RWPE2 (cell line): ENCODE measurements at regions not wholly inside any gene's neighbourhood (a gene's known extent, or its start where the extent isn't known, plus 50 kb on each side); places are given as distances from the start of the nearest gene placed in this dataset.
"Not testable (repeated sequence)": the region's sequence is repeated elsewhere in the genome, so short reads cannot be mapped to it uniquely, and the experiment has no call there.

ENCODE experiments used
- ATAC-seq: fragments of 200-7000 bp; cut with Tn5 transposase; 3 replicates; pipeline ENCODE4 v1.9.1; 2021; ENCODE audit warnings: low read depth
- DNase-seq: peaks from one replicate; pipeline ENCODE4 v3.0.0-alpha.2; 2020; ENCODE audit warnings: low spot score
- H3K27ac ChIP-seq: fragments of 450-650 bp; 2 replicates; pipeline ENCODE4 v1.5.1; 2017; ENCODE audit warnings: mild to moderate bottlenecking; ENCODE audit not compliant: poor library complexity, severe bottlenecking
- H3K27me3 ChIP-seq: fragments of 250-450 bp; sonication (Bioruptor Pico); 2 replicates; pipeline ENCODE4 v1.5.1; 2021; ENCODE audit warnings: mild to moderate bottlenecking, moderate library complexity; ENCODE audit not compliant: insufficient read depth, poor library complexity, severe bottlenecking
- H3K36me3 ChIP-seq: fragments of 250-450 bp; sonication (Bioruptor Pico); 2 replicates; pipeline ENCODE4 v1.5.1; 2020; ENCODE audit warnings: low read depth, mild to moderate bottlenecking, moderate library complexity
- H3K4me1 ChIP-seq: fragments of 250-450 bp; sonication (Bioruptor Pico); 2 replicates; pipeline ENCODE4 v1.5.1; 2021; ENCODE audit warnings: mild to moderate bottlenecking, moderate library complexity; ENCODE audit not compliant: insufficient read depth, poor library complexity, severe bottlenecking
- H3K4me3 ChIP-seq: fragments of 250-450 bp; sonication (Bioruptor Pico); 2 replicates; pipeline ENCODE4 v1.5.1; 2021; ENCODE audit warnings: mild to moderate bottlenecking, moderate library complexity; ENCODE audit not compliant: severe bottlenecking
- H3K9me3 ChIP-seq: fragments of 250-450 bp; sonication (Bioruptor Pico); 2 replicates; pipeline ENCODE4 v1.5.1; 2021; ENCODE audit warnings: mild to moderate bottlenecking, moderate library complexity; ENCODE audit not compliant: severe bottlenecking

DNA sequence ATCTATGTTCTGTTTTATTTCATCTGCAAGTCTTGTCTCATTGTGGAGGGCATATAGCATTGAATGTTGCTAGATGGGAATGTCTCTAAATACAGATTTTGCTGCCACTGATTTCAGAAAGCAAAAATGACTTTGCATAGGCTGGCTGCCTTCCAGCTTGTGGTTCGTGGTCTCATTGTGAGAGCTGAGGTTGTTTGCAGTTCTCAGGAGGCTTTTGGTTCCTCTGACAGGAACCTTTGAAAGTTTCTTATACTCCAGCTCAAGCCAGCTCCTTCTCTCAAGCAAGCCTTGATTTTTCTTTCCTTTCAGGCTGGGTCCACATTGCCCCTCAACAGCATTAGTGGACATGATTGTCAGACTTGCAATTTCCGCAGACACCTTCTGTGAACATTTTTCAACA is 229.8 kb downstream of the TSPY10 start:
- not testable (repeated sequence) for H3K27me3 ChIP-seq, H3K36me3 ChIP-seq

DNA sequence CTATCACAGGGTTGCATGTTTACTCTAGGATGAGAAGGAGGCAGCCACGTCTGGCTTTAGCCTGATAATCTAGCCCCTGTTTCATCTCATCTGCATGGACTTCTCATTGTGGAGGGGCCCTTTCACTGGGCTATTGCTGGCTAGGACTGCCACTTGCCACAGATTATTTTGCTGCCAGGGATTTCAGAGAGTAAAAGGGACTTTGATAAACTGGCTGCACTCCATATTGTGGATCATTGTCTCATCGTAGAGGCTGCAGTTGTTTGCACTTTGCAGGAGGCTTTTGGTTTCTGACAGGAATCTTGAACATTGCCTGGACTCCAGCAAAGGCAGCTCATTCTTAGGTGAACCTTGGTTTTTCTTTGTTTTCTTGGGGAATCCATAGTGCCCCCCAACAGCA is 234.8 kb downstream of the TSPY10 start:
- not testable (repeated sequence) for DNase-seq, H3K9me3 ChIP-seq, H3K4me3 ChIP-seq, ATAC-seq, H3K27me3 ChIP-seq, H3K36me3 ChIP-seq, H3K27ac ChIP-seq, H3K4me1 ChIP-seq

More for the DNA sequence above, 229.8 kb downstream of the TSPY10 start:
- not testable (repeated sequence) for DNase-seq, H3K27ac ChIP-seq, ATAC-seq, H3K9me3 ChIP-seq, H3K4me1 ChIP-seq, H3K4me3 ChIP-seq

DNA sequence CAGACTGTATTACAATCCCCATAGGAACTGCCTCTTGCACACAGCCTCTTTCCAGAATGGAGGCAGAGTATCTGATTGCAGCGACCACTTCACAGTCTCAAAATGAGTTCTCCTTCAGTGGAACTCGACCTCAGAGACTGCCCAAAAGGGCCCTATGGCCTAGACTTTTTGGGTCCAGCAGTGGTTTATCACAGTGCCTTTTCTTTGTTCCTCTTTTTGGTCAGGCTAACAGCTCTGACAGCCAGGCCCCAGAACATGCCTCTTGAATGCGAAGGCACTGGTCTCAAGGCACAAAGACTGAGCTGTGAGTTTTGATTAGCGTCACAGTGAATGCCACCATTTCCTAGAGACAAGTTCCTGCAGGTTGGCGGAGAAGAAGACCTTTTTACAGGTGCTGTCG is 241.6 kb downstream of the TSPY10 start:
- not testable (repeated sequence) for H3K4me1 ChIP-seq, ATAC-seq, DNase-seq, H3K27ac ChIP-seq, H3K27me3 ChIP-seq, H3K9me3 ChIP-seq, H3K36me3 ChIP-seq, H3K4me3 ChIP-seq

DNA sequence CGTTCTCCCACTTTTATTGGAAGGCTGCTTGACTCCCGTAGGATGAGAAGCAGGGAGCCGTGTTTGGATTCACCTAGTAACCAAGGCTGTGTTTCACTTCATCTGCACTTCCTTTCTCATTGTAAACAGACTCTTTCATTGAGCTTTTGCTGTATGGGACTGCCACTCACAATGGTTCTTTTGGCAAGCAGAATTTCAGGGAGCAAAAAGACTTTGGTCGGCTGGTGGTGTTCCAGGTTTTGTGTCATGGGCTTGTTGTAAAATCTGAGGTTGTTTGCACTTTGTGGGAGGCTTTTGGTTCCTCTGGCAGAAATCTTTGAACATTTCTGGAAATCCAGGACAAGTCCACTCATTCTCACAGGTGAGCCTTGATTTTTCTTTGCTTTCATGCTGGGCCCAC is 243.4 kb downstream of the TSPY10 start:
- H3K27me3 ChIP-seq, H3K4me1 ChIP-seq, H3K36me3 ChIP-seq, H3K4me3 ChIP-seq, H3K9me3 ChIP-seq, H3K27ac ChIP-seq, DNase-seq, ATAC-seq: not testable (repeated sequence)

DNA sequence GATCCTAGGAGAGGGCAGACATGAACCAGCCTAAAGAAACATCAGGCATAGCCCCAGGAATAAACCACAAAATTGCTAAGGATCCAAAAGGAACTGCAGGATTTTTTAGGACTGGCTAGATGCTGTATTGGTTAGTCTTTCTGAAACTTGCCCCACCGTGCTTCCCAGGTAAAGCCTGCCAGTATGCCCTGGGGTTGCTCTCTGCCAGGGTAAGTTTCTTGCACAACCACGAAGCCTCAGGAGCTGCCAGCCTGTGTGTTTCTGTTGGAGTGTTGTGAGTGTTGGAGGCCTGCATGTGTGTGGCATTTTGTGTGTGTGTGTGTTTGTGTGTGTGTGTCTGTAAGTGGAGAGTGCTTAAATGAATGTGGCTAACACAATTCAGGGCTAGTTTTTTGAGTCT is 244.4 kb downstream of the TSPY10 start:
- not testable (repeated sequence) for ATAC-seq, H3K4me1 ChIP-seq, H3K36me3 ChIP-seq, H3K27me3 ChIP-seq, H3K9me3 ChIP-seq, DNase-seq, H3K4me3 ChIP-seq, H3K27ac ChIP-seq

DNA sequence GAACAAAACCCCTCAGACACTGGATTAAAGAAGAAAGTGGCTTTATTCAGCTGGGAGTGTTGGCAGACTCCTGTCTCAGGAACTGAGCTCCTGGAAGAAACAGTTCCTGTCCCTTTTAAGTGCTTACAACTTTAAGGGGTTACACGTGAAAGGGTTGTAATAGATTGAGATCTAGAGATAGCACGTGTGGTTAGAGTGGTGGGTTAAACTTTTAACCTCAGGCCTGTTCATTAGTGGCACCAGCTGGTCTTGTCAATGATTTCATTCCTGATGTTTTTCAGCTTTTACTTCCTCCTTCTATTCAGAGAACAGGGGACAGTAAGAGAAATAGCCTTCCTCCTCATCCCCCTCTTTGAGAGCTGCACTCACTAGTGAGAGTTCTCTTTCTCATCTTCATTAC is 247.1 kb downstream of the TSPY10 start:
- not testable (repeated sequence) for H3K4me1 ChIP-seq, ATAC-seq, H3K9me3 ChIP-seq, DNase-seq, H3K4me3 ChIP-seq, H3K36me3 ChIP-seq, H3K27me3 ChIP-seq, H3K27ac ChIP-seq

DNA sequence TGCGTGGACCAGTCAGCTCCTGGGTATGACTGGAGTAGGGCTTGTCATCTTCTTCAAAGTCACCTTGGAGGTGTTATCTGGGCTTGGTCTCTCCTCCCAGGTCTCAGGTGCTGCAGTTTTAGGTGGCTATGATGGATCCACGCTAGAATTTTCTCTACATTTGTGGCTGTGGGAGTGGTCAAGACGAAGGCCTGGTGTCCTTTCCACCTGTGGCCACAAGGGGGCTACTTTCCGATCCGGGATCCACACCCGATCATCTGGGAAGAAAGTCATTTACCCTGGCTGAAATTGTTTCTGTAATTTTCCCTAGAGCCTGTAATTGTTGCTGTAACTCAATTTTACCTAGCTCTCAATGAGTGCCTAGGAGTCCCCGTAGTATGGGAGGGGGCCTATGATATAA is 248.0 kb downstream of the TSPY10 start:
- ATAC-seq = peak; percentile 56; the same call in 2 of the 3 replicates
- not testable (repeated sequence) for H3K4me1 ChIP-seq, H3K9me3 ChIP-seq, H3K27ac ChIP-seq, H3K4me3 ChIP-seq, DNase-seq, H3K36me3 ChIP-seq, H3K27me3 ChIP-seq

DNA sequence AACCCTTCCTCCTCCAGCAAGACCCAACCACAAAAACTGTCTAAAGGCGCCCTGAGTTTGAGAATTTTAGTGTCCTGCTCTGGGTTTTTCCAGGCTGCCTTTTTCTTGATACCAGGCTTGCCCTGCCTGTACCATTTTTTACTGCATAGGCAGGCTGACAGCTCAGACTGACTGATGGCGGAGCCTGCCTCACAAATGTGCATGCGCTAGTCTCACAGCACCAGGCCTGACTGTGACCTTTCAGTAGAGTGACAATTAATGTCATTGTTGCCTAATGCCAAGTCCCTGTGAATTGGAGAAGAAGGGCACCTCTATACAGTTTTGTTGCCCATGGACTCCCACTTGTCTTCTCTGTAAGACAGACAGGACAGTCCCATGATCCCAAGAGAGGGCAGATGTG is 253.9 kb downstream of the TSPY10 start:
- H3K27me3 ChIP-seq, H3K36me3 ChIP-seq, ATAC-seq: not testable (repeated sequence)

DNA sequence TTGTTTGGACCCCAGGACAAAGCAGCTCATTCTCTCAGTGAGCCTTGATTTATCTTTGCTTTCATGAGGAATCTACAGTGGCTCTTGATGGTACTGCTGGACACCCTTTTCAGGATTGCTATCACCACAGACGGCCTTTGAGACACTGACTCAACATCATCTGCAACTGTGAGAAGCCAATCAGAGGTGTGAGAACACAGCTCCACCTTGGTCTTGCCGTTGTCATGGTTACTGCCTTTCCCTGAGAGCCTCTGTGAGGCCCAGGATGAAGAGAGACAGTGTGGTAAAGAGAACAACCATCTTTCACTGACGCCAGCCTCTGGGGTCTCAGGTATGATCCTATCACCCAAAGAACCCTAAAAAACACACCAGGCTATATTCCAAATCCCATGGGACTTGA is 270.2 kb downstream of the TSPY10 start:
- not testable (repeated sequence) for ATAC-seq, H3K36me3 ChIP-seq, H3K27ac ChIP-seq, DNase-seq, H3K27me3 ChIP-seq, H3K9me3 ChIP-seq, H3K4me3 ChIP-seq, H3K4me1 ChIP-seq

More for the DNA sequence above, 253.9 kb downstream of the TSPY10 start:
- not testable (repeated sequence) for H3K27ac ChIP-seq, H3K4me3 ChIP-seq, DNase-seq, H3K9me3 ChIP-seq, H3K4me1 ChIP-seq
